22Rv1 (cell line): ENCODE measurements at regions not wholly inside any gene's neighbourhood (a gene's known extent, or its start where the extent isn't known, plus 50 kb on each side); places are given as distances from the start of the nearest gene placed in this dataset.

Experiments
- H3K27ac ChIP-seq: fragments of 450-650 bp; 2 replicates; pipeline ENCODE4 v1.5.1; 2017
- CTCF ChIP-seq: fragments of 450-650 bp; IDR thresholded peaks from 2 replicates; pipeline ENCODE4 v1.5.1; 2017; ENCODE audit warnings: mild to moderate bottlenecking
- ZFX ChIP-seq: fragments of 450-650 bp; IDR thresholded peaks from 2 replicates; pipeline ENCODE4 v1.6.1; 2017; ENCODE audit warnings: antibody characterized with exemption, borderline replicate concordance

GRCh38 chr6:41474213-41474933 is 71.8 kb upstream of the FOXP4 start:
- H3K27ac ChIP-seq, result no peak overlapping the region

GRCh38 chr6:41475164-41475563 is 71.0 kb upstream of the FOXP4 start:
- TF ChIP-seq CTCF (no peak), ZFX (no peak)
- H3K27ac ChIP-seq, result no peak overlapping the region

More at GRCh38 chr6:41474213-41474933, 71.8 kb upstream of the FOXP4 start:
- TF ChIP-seq CTCF, result no peak
- TF ChIP-seq ZFX, result no peak

GRCh38 chr6:41475737-41476357 is 70.3 kb upstream of the FOXP4 start:
- no peak for TF ChIP-seq CTCF
- TF ChIP-seq ZFX, result no peak

GRCh38 chr6:41476401-41476800 is 69.8 kb upstream of the FOXP4 start:
- TF ChIP-seq ZFX (no peak), CTCF (no peak)

More at GRCh38 chr6:41475737-41476357, 70.3 kb upstream of the FOXP4 start:
- no peak overlapping the region for H3K27ac ChIP-seq

GRCh38 chr6:41477572-41477971 is 68.6 kb upstream of the FOXP4 start:
- TF ChIP-seq CTCF, result no peak
- TF ChIP-seq ZFX, result no peak
- H3K27ac ChIP-seq, result no peak overlapping the region

More at GRCh38 chr6:41476401-41476800, 69.8 kb upstream of the FOXP4 start:
- H3K27ac ChIP-seq, result no peak overlapping the region

GRCh38 chr6:41483943-41484342 is 62.2 kb upstream of the FOXP4 start:
- H3K27ac ChIP-seq, result no peak overlapping the region
- TF ChIP-seq CTCF (no peak), ZFX (no peak)

- H3K27ac ChIP-seq, result no peak overlapping the region
Measured at GRCh38 chr6:41487860-41488432, 58.2 kb upstream of the FOXP4 start.

More at GRCh38 chr6:41487860-41488432, 58.2 kb upstream of the FOXP4 start:
- TF ChIP-seq ZFX, result no peak
- TF ChIP-seq CTCF, result no peak
